Activated T-helper 9 cell treated with anti-CD3 and anti-CD28 coated beads, Interleukin-2, amount 50 U/mL, for 16 hours (primary cell): ENCODE measurements at regions not wholly inside any gene's neighbourhood (a gene's known extent, or its start where the extent isn't known, plus 50 kb on each side); places are given as distances from the start of the nearest gene placed in this dataset.
"Not testable (repeated sequence)": the region's sequence is repeated elsewhere in the genome, so short reads cannot be mapped to it uniquely, and the experiment has no call there.

Experiments
- DNase-seq: peaks from one replicate; pipeline ENCODE4 v3.0.0-alpha.2; 2020; ENCODE audit warnings: low read depth

DNA sequence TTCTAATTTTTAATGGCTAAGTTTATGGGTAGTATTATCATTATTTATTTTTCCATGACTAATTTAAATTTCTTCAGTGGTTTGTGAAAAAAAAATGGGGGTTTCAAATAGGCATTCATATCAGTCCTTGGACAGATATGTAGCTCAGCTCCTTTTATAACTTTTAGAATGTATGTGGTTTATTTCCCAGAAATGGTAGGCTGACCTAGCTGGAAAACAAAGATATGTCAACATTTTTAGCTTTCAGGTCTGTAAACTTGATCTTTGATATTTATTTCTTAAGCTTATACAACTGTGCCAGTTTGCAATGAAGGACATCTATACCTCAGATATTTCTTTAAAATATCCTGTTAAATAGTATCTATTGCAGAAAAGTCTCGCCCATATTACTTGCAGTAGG is 1815.5 kb downstream of the SLITRK5 start:
- no peak for DNase-seq

DNA sequence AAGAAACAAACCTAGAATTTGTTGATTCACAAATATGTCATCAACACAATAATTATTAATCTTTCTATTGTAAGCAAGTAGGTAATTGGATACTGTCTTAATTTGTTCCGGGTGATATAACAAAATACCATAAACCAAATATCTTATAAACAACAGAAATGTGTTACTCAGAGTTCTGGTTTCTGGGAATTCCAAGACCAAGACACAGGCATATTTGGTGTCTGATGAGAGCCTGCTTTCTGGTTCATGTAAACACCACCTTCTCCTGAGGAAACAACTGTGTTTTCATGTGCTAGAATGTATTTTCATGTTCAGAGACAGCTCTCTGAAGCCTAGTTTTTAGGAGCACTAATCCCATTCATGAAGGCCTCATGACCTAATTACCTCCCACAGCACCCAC is 1819.5 kb downstream of the SLITRK5 start:
- no peak for DNase-seq

DNA sequence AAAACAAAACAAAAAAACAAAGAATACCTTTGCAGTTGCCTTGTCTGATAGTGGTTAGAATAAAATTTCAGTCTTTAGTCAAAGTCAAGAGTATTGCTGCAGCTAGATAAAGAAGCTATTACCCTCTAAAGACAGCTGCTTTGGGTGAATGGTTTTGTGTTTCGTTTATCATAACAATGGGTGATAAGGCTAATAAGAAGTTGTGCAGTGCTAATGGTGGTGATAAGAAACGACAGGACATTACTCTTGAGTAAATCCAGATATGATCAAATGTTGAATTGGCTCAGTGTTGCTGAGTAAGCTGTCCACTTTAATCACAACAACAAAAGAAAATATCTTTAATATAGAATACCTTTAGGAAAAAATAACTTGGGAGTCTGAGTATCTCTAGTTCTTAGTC is 1825.3 kb downstream of the SLITRK5 start:
- no peak for DNase-seq

DNA sequence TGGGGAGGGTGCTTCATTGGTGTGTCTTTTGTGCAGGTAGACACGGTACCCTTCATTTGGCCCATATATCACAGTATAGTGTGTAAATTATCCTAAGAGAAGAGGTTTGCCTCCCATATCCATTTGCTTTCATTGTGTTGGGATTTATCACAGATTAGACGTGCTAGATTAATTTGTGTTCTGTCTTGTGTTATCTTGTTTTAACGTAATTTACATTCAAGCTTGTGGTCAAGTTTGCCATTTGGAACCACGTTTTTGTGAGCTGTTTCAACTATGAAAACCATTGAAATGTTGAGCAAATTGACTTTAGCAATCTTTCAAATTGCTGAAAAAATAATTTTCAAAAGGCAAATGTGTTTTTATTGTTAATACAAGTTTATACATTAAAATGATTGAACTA is 1826.5 kb downstream of the SLITRK5 start:
- DNase-seq = no peak

DNA sequence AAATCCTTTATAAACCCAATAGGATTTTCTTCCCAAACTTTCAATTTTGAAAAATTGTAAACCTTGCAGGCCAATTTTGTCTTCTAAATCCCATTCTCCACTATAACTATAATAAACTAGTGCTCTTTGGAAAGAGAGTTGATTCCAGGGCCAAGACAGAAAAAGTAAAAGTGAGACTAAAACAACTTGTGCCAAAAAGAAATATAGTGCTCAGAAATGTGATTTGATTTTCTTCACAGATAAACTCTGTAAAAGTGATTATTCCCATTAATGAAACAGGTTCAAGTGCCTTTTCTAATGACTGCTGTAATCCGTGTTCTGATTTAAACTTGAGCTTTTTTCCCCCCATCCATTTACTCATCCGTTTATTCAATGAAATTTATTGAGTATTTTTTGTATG is 1831.1 kb downstream of the SLITRK5 start:
- DNase-seq = no peak

DNA sequence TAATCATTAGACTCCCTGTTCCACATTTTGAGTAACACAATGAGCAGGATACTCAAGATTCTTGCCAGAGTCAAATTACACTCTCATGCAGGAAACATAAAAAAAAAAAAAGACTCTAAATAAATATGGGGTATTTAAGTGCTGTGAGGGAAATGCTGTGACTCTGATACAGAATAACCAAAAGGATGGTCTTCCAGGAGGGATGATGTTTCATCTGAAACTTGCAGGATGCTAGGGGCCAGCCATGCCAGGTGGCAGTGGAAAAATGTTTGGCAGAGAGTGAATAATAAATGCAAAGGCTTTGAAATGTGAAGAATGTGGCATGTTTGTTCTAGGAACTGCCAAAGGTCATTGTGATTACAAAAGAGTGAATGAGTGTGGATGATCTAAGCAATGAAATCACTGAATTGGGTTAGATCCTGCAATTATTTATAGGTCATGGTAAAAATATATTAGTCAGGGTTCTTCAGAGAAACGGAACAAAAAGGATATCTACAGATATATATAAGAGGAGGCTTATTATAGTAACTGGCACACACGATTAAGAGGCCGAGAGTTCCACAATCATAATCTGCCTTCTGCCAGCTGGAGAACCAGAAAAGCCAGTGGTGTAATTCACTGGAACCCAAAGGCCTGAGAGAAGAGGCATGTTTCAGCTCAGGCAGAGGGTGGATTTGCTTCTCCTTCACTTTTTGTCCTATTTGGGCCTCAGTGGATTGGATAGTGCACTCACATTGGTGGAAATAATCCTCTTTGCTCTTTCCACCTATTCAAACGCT is 1832.8 kb upstream of the MIR17HG start:
- no peak for DNase-seq

DNA sequence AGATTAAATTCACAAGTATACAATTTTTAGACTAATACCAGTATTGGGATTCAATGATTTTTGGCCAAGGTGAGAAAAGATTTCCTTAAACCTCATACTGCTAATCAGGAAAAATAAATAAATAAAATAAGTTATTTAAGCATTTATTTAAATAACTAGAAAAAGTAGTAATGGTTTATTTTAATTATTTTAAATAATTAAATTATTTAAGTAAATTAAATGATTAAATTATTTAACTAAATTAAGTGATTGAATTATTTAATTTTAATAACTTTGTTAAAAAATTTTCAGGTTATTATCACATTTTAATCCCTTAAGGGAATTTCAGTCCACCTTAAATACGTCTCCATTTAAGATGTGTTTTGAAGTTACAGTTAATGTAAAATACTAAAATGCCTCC is 1831.5 kb upstream of the MIR17HG start:
- no peak for DNase-seq

DNA sequence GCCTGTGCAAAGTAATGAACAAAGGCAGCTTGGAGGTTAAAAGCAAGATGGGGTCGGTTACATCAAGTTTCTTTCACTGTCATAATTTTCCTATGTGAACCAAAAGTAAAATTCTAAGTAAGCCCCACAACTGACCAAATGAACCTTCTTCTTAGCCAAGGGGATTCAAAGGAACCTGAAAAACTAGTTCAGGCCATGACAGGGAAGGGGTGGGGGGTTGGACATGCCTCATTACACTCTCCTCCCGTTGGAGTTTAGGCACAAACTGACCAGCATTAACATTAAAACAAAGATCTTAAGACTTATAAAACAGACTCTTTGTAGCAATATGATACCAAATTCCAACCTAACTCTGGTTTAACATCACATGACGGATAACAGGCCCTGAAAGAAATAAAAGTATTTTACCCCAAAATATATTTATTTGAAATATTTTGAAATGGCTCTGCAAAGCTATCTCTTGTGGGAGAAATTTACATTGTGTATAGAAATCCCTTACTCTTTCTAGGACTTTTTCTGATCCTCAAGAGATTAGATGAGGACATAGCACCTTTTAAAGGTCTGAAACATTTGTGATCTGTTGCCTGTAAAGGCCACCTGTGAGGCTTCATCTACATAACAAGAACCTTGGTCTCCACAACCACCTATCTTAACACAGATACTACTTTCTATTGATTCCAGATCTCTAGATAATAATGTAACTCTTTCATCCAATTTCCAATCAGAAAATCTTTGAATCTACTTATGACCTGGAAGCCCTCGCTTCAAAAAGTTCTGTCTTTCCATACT is 1829.0 kb upstream of the MIR17HG start:
- no peak for DNase-seq

DNA sequence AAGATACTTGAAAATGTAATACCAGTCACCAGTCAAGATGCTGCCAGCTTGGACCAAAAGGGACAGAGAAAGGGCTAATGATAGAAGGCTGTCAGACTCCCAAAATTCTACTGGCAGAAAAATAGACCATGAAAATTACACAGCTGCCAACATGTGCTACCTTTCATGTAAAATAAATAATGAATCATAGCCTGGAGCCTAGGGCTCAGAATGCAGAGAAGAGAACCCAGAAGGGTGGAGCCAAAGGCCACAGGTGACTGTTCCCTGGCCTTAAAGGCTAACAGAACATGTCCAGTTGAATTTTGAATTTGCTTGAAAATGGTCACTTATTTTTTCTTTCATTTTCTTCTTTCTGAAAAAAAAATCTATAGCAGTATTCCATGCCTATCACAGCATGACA is 1827.0 kb upstream of the MIR17HG start:
- DNase-seq = no peak

DNA sequence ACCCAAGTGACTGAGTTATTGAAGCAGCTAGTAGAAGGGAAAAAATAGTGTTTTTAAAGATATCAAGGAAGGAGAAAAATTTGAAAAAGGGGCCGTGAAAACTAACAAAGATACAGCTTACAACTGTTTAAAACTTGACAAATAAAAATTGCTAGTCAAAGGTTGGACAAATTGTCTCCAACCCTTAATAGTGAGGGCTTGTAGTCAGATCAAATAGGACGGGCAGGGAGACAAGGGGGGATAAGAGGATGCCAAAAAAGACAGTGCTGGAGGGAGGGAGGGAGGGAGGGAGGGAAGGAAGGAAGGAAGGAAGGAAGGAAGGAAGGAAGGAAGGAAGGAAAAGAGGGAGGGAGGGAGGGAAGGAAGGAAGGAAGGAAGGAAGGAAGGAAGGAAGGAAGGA is 1825.8 kb upstream of the MIR17HG start:
- DNase-seq = not testable (repeated sequence)

DNA sequence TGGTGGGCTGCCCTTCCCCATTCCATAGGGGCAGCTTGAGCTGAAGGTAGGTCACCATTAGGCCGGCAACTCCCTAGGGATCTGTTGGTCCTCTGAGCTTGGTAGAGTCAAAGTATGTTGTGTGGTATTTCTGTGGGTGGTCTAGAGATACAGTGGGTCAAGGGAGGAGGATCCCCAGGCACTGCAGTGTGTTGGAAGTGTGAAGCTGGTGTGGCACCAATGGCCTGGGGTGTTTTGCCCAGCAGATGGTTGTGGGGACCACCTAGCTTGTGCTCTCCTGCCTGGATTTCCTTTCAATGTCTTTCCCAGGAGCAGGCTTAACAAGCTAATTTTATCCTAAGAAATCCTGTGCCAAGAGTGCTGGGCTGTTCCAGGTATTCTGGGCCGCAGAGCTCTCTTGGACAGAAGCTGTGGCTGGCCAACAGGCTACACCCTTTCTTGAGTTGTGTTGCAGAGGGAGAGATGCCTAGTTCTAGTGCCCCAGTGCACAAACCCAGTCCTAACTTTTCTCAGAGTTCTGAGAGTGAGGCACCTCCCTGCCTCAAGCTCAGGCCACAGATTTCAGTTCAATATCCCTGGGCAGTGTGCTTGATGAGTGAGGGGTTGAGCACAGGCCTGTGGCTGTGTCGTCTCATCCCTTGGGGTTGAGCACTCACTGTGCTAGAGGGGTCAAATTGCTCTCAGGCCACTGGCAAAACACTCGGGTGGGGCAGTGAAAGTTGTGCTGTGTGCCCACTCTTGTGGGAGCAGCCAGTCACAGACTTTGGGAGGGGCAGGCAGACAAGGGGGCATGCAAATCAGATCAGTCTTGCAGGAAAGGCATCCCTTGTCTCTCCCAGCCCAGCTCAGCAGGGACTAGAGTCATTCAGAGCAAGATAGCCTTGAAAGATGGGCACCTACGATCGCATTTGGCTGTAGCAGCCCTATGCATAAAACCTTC is 1806.1 kb upstream of the MIR17HG start:
- no peak for DNase-seq

DNA sequence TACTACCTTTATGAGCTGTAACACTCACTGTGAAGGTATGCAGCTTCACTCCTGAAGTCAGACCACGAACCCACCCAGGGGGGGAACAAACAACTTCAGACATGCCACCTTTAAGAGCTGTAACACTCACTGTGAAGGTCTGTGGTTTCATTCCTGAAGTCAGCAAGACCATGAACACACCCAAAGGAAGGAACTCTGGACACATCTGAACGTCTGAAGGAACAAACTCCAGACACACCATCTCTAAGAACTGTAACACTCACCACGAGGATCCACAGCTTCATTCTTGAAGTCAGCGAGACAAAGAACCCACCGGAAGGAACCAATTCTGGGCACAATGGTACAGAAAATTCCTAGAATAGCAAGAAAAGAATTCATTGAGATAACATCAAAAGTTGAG is 1796.5 kb upstream of the MIR17HG start:
- no peak for DNase-seq

DNA sequence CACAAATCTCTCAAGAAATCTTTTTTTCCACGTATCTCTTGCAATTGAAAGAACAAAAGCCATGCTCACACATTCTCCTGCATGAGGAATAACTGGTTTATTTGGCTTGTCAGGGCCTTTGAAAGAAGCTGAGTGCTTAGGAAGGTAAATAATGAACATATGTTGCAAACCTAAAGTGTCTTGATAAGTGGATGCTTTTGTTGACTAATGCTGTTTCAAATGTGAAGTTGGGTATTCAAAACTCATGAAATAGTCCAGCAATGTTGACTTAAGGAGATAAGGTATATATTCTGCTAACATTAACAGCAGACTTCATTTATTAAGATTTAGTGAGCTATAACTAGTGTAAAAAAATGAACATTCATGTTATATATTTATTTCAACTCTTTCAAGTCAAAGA is 1792.7 kb upstream of the MIR17HG start:
- DNase-seq = no peak

DNA sequence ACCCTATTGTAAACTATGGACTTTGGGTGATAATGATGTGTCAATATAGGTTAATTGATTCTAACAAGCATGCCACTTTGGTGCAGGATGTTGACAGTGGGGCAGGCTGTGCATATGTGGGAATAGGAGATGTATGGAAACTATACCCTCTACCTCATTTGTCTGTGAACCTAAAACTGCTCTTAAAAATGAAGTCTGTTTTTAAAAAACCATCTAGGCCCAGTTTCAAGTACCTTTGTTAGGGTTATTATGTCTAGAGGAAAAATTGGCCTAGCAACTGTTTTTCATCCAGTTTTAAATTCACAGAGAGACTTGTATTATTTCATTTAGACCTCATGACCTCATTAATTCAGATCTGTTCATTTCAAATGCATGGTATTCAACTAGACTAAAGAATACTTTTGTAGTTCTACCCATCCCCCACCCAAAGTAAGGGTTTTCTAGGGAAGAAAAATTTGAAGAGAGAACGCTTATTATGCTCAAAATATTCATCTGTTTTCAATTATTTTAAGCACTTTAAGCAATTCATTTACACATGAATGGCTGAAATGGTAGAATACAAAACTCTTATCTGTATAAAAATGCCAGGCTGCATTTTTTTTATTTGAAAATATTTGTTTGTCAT is 1781.9 kb upstream of the MIR17HG start:
- no peak for DNase-seq

DNA sequence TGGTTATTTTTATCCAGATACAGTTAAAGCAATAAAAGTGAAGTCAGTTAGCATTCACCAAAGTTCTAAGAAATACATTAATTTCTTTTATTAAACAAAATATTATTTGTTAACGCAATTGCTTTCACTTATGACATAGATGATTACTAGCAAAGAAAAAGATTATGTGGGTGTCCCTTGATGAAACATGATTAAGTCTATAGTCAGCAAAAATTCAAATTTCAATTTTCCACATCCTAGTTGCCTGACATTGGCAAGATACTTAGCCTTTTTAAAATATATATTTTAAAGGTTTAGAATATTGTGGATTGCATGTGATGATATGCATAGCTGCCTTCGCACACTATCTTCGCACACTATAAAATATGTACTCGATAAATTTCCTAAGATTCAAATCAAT is 1780.5 kb upstream of the MIR17HG start:
- DNase-seq = no peak

DNA sequence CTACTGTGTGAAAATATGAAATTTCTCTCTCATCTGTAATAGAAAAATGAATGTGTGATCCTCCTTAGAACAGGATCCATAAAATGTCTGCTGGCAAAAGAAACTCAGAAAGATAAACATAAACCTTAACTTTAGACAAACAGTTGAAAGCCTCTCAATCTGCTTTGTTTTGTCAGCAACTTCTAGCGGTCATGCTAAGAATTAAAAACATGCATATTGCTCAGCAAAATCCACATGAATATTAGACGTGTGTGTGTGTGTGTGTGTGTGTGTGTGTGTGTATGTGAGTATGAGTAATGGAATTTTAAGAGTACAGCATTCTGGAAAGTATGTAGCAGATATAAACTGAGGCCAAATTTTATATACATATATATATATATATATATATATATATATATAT is 1779.2 kb upstream of the MIR17HG start:
- no peak for DNase-seq

DNA sequence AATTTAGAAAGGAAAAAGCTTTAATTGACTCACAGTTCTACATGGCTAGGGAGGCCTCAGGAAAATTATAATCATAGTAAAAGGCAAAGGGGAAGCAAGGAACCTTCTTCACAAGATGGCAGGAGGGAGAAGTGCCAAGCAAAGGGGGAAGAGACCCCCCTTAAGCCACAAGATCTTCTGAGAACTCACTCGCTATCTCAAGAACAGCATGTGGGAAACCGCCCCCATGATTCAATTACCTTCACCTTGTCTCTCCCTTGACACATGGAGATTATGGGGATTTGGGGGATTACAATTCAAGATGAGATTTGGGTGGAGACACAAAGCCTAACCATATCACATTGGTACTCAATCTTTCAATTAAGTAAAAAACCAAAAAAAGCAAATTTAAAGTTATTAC is 1778.7 kb upstream of the MIR17HG start:
- no peak for DNase-seq

DNA sequence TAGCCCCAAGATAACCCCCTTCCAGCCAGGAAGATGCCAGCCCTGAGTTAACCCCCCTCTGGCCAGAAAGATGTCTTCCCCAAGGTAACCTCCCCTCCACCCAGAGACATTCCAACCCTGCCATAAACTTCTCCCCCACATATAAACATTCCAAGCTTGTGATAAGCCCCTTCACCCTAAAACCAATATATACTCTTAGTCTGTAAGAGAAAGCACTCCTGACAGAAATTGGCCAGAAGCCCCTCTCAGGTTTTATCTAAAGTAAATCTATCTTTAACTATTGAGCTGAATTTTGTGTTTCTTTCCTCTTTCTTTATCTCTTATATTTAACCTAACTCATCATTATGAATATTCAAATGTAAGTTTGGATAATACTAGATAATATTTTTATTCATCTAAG is 1775.8 kb upstream of the MIR17HG start:
- no peak for DNase-seq

DNA sequence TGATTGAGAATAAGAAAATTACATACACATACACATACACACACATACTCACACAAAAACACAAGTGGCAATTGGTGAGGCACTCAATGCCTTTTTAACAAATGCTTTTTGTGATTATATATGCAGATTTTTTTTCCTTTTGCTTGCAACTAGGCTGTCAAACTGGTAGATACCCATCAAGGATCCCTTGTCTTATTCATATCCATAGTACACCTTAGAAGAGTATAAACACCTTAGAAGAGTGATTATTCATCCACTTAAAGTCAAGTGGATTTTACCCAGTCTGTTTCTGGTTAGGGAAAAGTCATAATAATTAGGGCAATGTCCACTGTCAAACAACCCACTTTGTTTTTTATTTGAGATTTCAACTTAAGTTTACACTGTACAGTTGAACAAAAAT is 1773.4 kb upstream of the MIR17HG start:
- no peak for DNase-seq

DNA sequence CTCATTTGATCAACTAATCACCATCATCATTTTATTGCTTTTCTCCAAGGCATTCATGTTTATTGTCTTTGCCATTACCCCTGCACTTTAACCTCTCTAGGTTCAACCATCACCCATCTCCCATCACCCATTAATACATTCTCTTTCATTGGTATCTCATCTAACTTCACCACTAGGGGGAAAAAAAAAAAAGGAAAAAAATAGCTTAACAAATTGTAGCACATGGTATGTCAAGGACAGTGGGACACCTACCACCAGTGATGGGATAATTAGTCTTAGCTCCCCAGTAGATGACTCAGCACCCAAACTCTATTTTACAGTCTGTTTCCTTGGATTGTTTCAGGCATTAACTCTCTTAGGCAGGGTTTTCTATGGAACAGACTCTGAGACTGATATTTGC is 1770.2 kb upstream of the MIR17HG start:
- no peak for DNase-seq

DNA sequence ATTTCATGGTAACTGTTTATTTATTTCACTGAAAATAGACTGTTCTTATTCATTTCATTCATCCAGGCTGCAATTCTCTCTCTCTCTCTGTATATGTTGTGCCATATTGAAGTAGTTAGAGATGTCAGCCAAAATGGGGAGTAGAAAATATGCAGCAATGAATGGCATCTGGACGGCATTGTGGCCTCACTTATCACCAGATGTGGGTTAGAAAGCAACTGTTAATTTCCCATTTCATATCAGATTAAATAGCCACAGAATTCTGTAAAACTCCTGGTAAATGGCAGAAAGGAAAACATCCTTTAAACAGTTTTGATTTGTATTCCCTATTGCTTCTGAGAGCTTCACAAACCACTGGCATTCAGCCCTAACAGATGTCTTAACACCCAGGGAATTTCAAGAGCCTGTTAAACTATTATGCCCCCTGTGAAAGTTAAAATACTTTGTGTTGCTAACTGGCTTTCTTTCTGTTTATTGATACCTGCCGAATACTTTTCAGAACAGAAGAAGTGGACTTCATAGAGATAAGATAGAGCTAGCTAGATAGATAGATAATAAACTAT is 1763.3 kb upstream of the MIR17HG start:
- DNase-seq = no peak

DNA sequence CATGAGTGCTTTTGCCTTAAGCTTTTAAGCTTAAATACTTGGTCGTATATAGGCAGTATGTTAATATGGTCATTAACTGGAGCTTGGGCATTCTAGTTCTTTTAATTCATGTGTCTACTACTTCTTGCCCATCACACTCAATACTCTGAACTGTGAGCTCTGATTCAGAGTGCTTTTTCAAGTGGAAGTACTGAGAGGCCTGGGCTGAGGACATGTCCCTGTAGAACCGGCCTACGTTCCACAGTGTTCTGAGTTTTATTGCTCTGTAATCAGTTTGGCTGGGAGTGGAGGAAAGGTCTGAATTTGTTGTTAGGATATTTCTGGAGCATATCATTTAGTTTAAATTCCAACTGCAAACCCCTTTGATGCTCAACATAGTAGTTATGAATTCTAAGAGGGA is 1744.8 kb upstream of the MIR17HG start:
- no peak for DNase-seq
